Ectodermal cell (in vitro differentiated cells): ENCODE measurements at regions not wholly inside any gene's neighbourhood (a gene's known extent, or its start where the extent isn't known, plus 50 kb on each side); places are given as distances from the start of the nearest gene placed in this dataset.

Source experiments
- H3K27ac ChIP-seq: 2 replicates; pipeline ENCODE4 v1.7.0; 2013; ENCODE audit warnings: mild to moderate bottlenecking, low read depth, low read length; ENCODE audit not compliant: insufficient read depth, poor library complexity, severe bottlenecking
- H3K27me3 ChIP-seq: 2 replicates; pipeline ENCODE4 v1.7.0; 2013; ENCODE audit warnings: mild to moderate bottlenecking, low read length; ENCODE audit not compliant: insufficient read depth, control insufficient read depth, poor library complexity, severe bottlenecking
- H3K36me3 ChIP-seq: one replicate; pipeline ENCODE4 v1.7.0; 2013; ENCODE audit warnings: low read length; ENCODE audit not compliant: control insufficient read depth, insufficient read depth
- H3K4me1 ChIP-seq: one replicate; pipeline ENCODE4 v1.7.0; 2013; ENCODE audit warnings: low read length; ENCODE audit not compliant: control insufficient read depth, insufficient read depth
- H3K4me3 ChIP-seq: 2 replicates; pipeline ENCODE4 v1.7.0; 2013; ENCODE audit warnings: low read depth, low read length, control low read depth; ENCODE audit not compliant: insufficient read depth
- H3K9me3 ChIP-seq: 2 replicates; pipeline ENCODE4 v1.7.0; 2013; ENCODE audit warnings: mild to moderate bottlenecking, low read length, moderate library complexity; ENCODE audit not compliant: control insufficient read depth
- WGBS, 2 experiments: methylation state at CpG; one replicate each; pipeline ENCODE4 v1.1.7; 2013; ENCODE audit warnings: missing lambda C conversion rate in 2 of 2; 5-methylcytosine and 5-hydroxymethylcytosine counted together

DNA sequence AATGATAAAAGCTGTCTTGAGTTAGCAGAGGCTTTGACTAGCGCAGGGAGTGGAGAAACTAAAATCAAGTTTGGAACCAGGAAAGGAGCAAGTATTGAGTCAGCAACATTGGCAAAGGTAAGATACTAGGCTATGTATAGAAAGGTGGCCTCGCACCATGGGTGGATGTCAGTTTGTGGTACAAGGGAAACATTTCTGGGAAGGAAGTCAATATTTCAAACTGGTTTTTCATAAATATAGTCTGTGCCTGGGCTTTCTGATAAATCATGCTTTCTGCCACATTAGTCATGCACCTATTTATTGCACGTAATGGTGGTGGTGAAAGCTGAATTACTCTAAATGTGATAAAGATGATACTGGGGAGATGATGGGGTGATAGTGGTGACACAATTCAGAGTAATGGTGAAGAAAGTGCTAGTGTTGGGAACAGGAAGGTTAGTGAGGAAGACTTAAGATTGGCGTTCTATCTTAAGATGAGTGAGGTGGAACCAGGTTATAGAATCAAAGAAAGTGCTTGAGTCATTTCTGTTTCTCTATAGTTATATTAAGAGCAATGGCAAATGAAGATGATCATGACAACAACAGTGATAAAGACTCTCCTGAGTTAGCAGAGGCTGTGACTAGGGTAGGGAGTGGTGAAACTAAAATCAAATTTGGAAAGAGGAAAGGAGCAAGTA, 729.0 kb downstream of the FAM181B start:
- H3K4me1 ChIP-seq = no peaks in the 10 kb centered on the region

DNA sequence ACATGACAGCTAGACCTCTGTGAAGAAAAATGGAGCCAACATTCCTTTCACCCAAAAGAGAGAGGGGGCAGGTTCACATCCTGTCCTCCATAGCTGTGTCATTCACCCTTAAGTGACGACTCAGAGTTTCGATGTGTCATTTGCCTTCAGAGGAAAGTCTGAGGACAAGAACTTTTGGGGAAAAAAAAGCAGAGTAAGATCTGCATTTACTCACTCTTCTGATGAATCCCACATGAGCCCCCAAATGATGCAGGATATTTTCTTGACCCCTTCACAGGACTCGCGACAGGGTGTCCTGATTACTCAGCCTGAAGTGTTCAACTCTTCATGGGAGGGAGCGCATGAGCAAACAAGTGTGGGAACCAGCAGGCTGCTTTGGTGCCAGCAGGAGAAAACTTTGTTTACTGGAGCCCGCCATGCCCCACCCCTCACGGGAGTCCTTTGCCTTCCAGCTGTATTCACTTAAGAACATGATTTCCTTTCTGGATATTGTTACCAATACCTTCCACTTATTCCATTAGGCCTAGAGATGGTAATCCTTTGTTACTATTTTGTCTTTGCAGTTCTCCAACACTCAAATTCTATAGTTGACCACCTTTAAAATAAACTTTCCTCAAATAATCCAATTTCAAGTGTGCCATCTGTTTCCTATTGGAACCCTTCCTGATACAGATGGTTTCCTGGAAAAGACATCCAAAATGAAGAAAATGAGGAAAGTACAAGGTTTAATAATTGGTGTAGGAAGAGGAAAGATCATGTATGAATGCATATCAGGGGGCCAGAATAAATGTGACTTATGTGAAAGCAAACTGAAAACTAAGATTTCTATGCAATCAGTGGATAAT, 729.8 kb downstream of the FAM181B start:
- 76 to 82% methylated on average over 7 of the region's 7 CpGs for WGBS, 2 experiments
- no peaks in the 10 kb centered on the region for H3K36me3 ChIP-seq
- H3K4me3 ChIP-seq = no peak overlapping the region
- H3K27ac ChIP-seq = no peak overlapping the region
- H3K9me3 ChIP-seq = no peaks in the 10 kb centered on the region
- no peaks in the 10 kb centered on the region for H3K4me1 ChIP-seq
- H3K27me3 ChIP-seq = no peaks in the 10 kb centered on the region

More for the DNA sequence above, 729.0 kb downstream of the FAM181B start:
- H3K27me3 ChIP-seq = no peaks in the 10 kb centered on the region
- 84 to 86% methylated on average over 4 of the region's 4 CpGs for WGBS, 2 experiments
- H3K9me3 ChIP-seq = no peaks in the 10 kb centered on the region
- H3K4me3 ChIP-seq = no peak overlapping the region
- H3K27ac ChIP-seq = no peak overlapping the region
- no peaks in the 10 kb centered on the region for H3K36me3 ChIP-seq

DNA sequence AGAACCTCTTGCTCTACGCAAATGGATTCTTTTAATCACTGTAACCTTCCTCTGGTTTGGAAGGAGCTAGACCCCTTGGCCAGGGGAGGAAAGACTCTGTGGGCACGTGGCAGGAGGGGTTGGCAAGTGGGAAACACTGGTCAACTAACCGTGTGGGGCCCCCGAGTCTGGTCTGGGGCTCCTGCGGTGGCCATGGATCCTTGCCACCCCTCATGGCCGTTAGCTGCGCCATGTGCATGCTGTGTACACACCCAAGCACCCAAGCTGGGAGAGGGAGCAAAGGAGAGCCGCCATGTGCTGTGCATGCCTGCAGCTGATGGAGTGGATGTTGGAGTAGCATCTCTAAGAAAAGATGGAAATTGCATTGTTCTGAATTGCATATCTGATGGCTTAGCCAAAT, 730.6 kb downstream of the FAM181B start:
- Histone ChIP-seq H3K9me3 (no peaks in the 10 kb centered on the region), H3K36me3 (no peaks in the 10 kb centered on the region), H3K27ac (no peak overlapping the region), H3K4me1 (no peaks in the 10 kb centered on the region), H3K4me3 (no peak overlapping the region), H3K27me3 (no peaks in the 10 kb centered on the region)
- WGBS, 2 experiments = 92 to 93% methylated on average over 8 of the region's 8 CpGs

DNA sequence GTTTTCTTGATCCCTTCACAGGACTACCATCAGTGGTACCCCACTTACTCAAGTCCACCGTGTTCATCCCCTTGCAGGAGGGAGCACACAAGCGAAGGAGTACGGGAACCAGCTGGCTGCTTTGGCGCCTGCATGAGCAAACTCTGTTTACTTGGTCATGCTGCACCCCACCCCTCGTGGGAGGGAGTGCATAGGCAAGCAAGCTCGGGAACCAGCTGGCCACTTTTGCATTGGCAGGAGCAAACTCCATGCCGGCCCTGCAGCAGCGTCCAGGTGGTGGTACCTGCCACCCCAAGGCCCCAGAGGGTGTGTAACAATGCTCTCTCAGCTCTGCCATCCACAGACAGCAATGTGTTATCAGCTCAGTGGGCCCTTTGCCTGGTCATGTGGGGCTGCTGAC, 737.8 kb downstream of the FAM181B start:
- Histone ChIP-seq H3K9me3 (no peaks in the 10 kb centered on the region), H3K27me3 (no peaks in the 10 kb centered on the region), H3K27ac (no peak overlapping the region), H3K36me3 (no peaks in the 10 kb centered on the region), H3K4me1 (no peaks in the 10 kb centered on the region), H3K4me3 (no peak overlapping the region)
- 92 to 93% methylated on average over 8 of the region's 8 CpGs for WGBS, 2 experiments

DNA sequence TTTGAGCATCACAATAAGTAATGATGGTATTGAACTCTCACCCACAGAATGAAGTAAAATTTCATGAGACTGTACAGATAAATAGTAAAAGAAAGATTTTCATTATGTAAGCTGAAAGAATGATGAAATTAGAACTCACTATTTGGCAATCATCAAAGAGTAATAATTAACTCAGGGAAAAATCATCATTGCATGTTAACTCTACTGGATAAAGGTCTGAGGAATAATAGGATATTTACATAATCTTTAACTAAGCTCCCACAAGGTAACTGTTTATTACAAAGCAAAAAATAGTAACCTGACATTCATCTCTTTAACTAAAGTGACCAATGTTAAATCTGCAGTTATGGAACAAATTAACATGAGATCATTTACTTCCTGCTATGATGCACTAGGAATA, 739.9 kb downstream of the FAM181B start:
- no peaks in the 10 kb centered on the region for H3K4me1 ChIP-seq
- no peaks in the 10 kb centered on the region for H3K9me3 ChIP-seq
- H3K27ac ChIP-seq = no peak overlapping the region
- H3K36me3 ChIP-seq = no peaks in the 10 kb centered on the region
- no peaks in the 10 kb centered on the region for H3K27me3 ChIP-seq
- H3K4me3 ChIP-seq = no peak overlapping the region

DNA sequence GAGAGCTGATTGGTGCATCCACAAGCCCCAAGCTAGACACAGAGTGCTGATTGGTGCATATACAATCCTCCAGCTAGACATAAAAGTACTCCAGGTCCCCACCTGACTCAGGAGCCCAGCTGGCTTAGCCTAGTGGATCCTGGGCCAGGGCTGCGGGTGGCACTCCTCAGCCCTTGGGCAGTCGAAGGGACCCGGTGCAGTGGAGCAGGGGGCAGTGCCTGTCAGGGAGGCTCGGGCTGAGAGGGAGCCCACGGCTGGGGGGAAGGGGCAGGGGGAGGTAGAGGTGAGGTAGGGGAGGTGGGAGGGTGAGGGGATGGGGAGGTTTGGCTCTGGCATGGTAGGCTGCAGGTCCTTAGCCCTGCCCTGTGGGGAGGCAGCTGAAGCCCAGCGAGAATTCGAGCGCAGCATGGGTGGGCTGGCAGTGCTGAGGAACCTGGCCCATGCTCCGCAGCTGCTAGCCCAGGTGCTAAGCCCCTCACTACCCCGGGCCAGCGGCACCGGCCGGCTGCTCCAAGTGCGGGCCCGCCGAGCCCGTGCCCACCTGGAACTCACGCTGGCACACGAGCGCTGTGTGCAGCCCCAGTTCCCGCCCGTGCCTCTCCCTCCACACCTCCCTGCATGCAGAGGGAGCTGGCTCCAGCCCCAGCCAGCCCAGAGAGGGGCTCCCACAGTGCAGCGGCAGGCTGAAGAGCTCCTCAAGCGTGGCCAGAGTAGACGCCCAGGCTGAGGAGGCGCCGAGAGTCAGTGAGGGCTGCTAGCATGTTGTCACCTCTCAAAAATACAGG, 742.8 kb downstream of the FAM181B start:
- Histone ChIP-seq H3K4me3 (no peak overlapping the region), H3K36me3 (no peaks in the 10 kb centered on the region), H3K27ac (no peak overlapping the region), H3K9me3 (no peaks in the 10 kb centered on the region), H3K4me1 (no peaks in the 10 kb centered on the region), H3K27me3 (no peaks in the 10 kb centered on the region)
- 95 to 96% methylated on average over 27 of the region's 27 CpGs for WGBS, 2 experiments

DNA sequence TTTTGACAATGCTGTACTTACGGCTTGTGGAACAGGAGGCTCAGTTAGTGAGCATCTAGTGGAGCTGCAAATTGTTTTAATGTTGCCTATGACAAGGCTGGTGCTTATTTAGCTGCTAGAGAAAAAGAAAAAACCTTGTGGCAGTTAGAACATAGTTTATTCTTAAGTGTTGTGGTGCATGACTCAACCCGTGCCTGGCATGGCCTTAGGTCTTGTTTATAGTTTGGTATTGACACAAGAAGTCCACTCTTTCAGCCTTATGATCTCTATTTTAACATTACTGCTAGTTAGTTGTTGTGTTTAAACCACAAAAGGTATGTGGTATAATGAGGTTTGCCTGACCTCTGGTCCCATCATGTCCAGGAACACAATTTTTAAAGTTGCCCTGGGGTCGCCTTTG, 744.6 kb downstream of the FAM181B start:
- Histone ChIP-seq H3K36me3 (no peaks in the 10 kb centered on the region), H3K9me3 (no peaks in the 10 kb centered on the region), H3K4me1 (no peaks in the 10 kb centered on the region), H3K4me3 (no peak overlapping the region), H3K27ac (no peak overlapping the region), H3K27me3 (no peaks in the 10 kb centered on the region)
- WGBS, 2 experiments = 95 to 96% methylated on average over 3 of the region's 3 CpGs

DNA sequence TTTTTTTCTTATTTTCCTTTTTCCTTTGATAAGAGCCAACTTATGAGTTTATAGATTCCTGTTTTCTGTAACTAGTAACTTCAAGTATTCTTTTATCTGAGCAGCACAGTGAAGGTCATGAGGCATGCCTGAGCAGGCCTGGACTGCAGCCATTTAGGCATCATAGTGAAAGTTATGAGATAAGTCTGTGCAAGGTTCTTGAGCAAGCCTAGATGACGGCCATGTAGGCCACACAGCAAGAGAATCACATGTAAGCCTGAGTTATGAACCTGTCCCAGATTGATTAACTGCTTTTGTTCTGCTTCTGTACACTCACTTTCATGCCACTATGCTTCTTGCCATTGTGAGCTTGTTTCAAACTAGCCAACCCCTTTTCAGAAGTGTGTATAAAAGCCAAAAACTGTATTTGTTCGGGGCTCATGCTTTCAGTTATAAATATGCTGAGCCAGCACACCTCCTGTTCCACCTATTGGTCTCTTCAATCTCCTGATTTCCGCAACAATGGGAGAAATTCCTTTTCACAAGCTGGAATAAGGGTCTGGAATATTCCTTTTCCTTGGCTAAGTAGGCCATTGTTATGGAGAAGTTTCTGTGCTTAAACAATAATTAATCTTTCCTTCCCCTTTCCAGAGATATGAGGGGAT, 745.7 kb downstream of the FAM181B start:
- WGBS, 2 experiments = 91 to 95% methylated on average over 3 of the region's 3 CpGs
- no peak overlapping the region for H3K4me3 ChIP-seq
- no peaks in the 10 kb centered on the region for H3K9me3 ChIP-seq
- no peaks in the 10 kb centered on the region for H3K27me3 ChIP-seq
- no peak overlapping the region for H3K27ac ChIP-seq
- H3K36me3 ChIP-seq = no peaks in the 10 kb centered on the region
- H3K4me1 ChIP-seq = no peaks in the 10 kb centered on the region

DNA sequence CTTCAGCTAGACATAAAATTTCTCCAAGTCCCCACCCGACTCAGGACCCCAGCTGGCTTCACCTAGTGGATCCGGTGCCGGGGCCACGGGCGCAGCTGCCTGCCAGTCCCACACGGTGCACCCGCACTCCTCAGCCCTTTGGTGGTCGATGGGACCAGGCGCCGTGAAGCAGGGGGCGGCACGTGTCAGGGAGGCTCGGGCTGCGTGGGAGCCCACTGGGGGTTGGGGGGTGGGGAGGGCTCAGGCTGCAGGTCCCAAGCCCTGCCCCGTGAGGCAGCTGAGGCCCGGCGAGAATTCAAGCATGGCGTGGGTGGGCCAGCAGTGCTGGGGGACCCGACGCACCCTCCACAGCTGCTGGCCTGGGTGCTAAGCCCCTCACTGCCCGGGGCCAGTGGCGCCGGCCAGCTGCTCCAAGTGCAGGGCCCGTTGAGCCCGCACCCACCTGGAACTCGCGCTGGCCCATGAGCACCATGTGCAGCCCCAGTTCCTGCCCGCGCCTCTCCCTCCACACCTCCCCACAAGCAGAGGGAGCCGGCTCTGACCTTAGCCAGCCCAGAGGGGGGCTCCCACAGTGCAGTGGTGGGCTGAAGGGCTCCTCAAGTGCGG, 747.0 kb downstream of the FAM181B start:
- Histone ChIP-seq H3K4me3 (no peak overlapping the region), H3K36me3 (no peaks in the 10 kb centered on the region), H3K27ac (no peak overlapping the region), H3K27me3 (no peaks in the 10 kb centered on the region), H3K9me3 (no peaks in the 10 kb centered on the region), H3K4me1 (no peaks in the 10 kb centered on the region)
- WGBS, 2 experiments = 91 to 93% methylated on average over 31 of the region's 31 CpGs
